ENCODE measurements at regions not wholly inside any gene's neighbourhood (a gene's known extent, or its start where the extent isn't known, plus 50 kb on each side); places are given as distances from the start of the nearest gene placed in this dataset.

DNA sequence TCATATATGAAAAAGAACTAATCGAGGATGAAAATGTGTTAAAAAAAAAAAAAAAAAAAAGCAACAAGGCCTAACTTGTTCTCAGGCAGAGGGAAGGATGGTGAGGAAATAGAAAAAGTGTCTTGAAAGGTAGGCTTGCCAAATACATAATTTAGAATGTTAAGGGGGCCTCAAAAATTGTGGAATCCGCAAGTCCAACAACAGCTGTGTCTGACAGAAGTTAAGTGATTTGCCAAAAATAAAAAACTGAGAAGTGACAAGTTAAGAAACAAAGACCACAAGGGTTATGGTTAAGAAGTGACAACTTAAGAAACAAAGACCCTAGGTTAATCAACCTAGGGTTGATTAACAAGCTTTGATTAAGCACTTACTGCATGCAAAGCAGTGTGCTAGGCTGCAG, 110.6 kb downstream of the P2RY1 start:
- ATAC-seq (ENCODE audit: low FRiP score) (no peak), DNase-seq (ENCODE audit: low spot score) (no peak)
- TF ChIP-seq, protein P1, sequence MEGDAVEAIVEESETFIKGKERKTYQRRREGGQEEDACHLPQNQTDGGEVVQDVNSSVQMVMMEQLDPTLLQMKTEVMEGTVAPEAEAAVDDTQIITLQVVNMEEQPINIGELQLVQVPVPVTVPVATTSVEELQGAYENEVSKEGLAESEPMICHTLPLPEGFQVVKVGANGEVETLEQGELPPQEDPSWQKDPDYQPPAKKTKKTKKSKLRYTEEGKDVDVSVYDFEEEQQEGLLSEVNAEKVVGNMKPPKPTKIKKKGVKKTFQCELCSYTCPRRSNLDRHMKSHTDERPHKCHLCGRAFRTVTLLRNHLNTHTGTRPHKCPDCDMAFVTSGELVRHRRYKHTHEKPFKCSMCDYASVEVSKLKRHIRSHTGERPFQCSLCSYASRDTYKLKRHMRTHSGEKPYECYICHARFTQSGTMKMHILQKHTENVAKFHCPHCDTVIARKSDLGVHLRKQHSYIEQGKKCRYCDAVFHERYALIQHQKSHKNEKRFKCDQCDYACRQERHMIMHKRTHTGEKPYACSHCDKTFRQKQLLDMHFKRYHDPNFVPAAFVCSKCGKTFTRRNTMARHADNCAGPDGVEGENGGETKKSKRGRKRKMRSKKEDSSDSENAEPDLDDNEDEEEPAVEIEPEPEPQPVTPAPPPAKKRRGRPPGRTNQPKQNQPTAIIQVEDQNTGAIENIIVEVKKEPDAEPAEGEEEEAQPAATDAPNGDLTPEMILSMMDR (IDR thresholded peaks at IDR 0.05), result no peak

DNA sequence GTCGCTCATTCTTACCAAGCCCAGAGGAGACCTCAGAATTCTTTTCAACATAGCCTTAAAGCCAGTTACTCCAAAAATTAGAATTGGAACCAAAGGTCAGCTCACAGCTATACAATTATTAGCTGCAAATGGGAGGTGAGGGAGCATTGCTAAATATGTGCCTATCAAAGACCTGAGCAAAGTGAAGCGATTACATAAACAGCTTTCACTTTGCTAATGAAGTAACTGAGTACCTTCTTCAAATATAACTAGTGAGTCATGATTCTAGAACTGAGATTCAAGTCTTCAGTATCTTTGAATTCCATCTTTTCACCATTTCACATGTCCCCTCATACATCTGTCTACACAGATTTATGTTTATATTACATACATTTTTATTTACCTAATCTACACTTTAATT, 122.6 kb downstream of the P2RY1 start:
- TF ChIP-seq, protein P1 (IDR thresholded peaks at IDR 0.05), result no peak
- ATAC-seq (ENCODE audit: low FRiP score) (no peak), DNase-seq (ENCODE audit: low spot score) (no peak)

DNA sequence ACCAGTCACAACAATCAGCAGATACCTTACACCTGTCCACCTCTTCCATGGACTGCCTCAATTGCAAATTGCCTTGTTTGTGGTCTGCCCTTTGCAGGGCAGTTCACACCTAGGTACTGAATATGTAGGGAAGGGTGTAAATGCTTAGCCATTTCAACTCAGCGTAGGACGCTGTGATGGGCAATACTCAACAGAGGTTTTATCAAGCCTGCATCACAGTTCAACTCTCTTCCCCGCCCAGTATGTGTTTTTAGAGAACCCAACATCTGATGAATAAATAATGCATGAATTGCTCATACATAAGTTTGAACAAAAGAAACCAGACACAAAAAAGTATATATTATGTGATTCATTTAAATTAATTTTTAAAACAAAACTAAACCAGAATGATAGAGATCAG, 124.4 kb downstream of the P2RY1 start:
- ATAC-seq (ENCODE audit: low FRiP score), result no peak
- TF ChIP-seq, protein P1 (IDR thresholded peaks at IDR 0.05), result no peak
- no peak for DNase-seq (ENCODE audit: low spot score)

DNA sequence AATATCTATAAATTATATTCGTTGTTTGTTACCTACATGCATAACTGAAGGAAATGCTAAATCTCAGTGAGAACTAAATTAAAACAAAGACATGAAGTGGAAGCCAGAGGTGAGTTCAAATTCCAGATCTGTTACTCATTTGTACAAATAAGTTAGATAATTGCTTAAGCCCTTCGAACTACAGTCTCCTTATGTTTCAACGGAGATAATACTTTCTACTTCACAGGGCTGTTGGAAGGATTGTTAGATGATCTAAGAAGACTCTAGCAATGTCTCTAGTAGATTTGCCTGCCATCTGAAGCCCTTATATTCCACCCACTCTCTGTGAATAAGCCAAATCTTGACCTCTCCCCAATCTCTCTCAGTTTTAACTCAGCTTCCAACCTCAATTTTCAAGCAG, 125.8 kb downstream of the P2RY1 start:
- TF ChIP-seq, protein P1 (IDR thresholded peaks at IDR 0.05), result no peak
- ATAC-seq (ENCODE audit: low FRiP score) (no peak), DNase-seq (ENCODE audit: low spot score) (no peak)

DNA sequence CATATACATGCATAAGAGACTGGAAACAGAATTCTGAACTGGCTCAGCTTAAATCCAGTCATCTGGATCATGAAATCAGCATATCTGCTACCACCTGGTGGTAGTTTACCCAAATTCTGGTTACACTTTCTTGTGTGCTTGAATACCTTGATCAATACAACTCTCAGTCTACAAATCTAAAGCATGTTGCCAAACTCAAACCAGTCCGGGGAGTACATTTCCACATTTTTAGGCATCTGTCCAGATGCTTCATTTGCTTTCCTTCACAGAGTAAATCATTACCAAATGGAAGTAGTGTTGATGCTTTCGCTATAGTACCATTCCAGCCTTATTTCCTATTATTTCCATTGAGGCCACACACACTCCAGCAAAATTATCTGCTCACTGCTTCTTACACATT, 126.4 kb downstream of the P2RY1 start:
- TF ChIP-seq, protein P1 (IDR thresholded peaks at IDR 0.05), result no peak
- ATAC-seq (ENCODE audit: low FRiP score), result no peak

DNA sequence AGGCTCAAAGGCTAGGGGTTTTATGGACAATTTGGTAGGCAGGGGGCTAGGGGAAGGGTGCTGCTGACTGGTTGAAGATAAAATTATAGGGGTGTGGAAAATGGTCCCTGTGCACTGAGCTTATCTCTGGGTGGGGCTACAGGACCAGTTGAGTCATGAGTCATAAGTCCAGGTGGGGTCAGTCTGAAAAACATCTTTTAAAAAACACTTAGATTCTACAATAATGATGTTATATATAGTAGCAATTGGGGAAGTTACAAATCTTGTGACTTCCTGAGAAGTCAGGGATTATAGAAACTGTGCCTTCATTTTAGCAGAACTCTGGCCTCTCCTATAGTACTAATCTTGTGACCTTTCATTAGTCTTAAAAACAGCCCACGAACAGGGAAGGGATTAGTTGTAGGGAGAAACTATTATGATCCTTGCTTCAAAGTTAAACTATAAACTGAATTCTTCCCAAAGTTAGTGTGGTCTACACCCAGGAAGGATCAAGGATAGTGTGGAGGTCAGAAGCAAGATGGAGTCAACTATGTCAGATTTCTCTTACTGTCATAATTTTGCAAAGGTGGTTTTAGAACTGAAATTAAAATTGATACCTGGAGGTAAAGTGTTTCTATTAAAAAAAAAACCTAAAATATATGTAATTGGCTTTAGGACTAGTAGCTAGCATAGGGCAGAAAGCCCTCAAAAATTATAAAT, 130.1 kb downstream of the P2RY1 start:
- no peak for DNase-seq (ENCODE audit: low spot score)
- no peak for ATAC-seq (ENCODE audit: low FRiP score)
- TF ChIP-seq, protein P1 (IDR thresholded peaks at IDR 0.05), result no peak

More for the DNA sequence above, 126.4 kb downstream of the P2RY1 start:
- DNase-seq (ENCODE audit: low spot score), result no peak

DNA sequence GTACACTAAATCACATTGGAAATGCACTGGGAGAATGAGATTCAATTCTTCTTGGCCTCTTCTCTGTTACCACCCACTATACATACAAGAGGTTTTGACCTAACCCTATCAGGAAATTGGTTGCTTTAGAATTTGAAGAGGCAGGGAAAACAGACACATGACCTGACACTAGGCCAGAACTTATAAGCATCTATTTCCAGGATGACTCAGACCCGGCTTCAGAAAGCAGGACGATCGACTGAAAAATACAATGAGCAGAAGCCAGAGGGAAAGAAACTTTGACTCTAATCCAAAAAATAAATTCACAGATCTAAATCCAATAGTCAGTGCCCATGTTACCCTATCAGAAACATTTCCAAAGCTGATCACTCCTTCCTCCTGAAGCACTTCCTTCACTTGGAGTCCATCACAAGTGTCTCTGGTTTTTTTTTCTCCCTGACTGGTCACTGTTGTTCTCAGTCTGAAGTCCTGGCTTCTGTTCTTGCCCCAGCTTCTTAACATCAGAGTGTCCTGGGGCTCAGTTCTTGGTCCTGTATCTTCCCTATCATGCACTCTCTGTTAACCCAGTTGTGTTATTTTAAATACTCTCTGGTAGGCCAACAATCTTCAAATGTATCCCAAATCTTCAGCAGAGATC, 133.6 kb downstream of the P2RY1 start:
- TF ChIP-seq, protein P1 (IDR thresholded peaks at IDR 0.05), result no peak
- DNase-seq (ENCODE audit: low spot score), result no peak

More for the DNA sequence above, 133.6 kb downstream of the P2RY1 start:
- ATAC-seq (ENCODE audit: low FRiP score), result no peak
